ENCODE measurements at regions not wholly inside any gene's neighbourhood (a gene's known extent, or its start where the extent isn't known, plus 50 kb on each side); places are given as distances from the start of the nearest gene placed in this dataset.

GRCh38 chr2:153133716-153134115, 344.8 kb downstream of the RPRM start:
- TF ChIP-seq CTCF (IDR thresholded peaks at IDR 0.05 in 4 of 5, conservative IDR thresholded peaks at IDR 0.05 in 1 of 5) (no peak), POLR2A (IDR thresholded peaks at IDR 0.05) (no peak)
